COLO829 (cell line): ENCODE measurements at regions not wholly inside any gene's neighbourhood (a gene's known extent, or its start where the extent isn't known, plus 50 kb on each side); places are given as distances from the start of the nearest gene placed in this dataset.

ENCODE experiments used
- DNase-seq: peaks from one replicate; pipeline ENCODE4 v3.0.0; 2012; ENCODE audit warnings: low spot score

GRCh38 chr3:177431525-177432176 lies 234.4 kb upstream of the TBL1XR1 start:
- DNase-seq: no peak

GRCh38 chr3:177435301-177435700 lies 238.0 kb upstream of the TBL1XR1 start:
- DNase-seq: no peak

- no peak for DNase-seq
These were observed 240.4 kb upstream of the TBL1XR1 start for GRCh38 chr3:177437513-177438337.

- DNase-seq: no peak
These were observed 241.4 kb upstream of the TBL1XR1 start for GRCh38 chr3:177438596-177439220.

GRCh38 chr3:177439694-177440269 lies 242.5 kb upstream of the TBL1XR1 start:
- no peak for DNase-seq

- DNase-seq: no peak
These were observed 243.3 kb upstream of the TBL1XR1 start for GRCh38 chr3:177440456-177441104.

GRCh38 chr3:177441276-177441812 lies 244.1 kb upstream of the TBL1XR1 start:
- no peak for DNase-seq

GRCh38 chr3:177441813-177442646 lies 244.7 kb upstream of the TBL1XR1 start:
- no peak for DNase-seq

GRCh38 chr3:177443469-177443868 lies 246.2 kb upstream of the TBL1XR1 start:
- DNase-seq: no peak

GRCh38 chr3:177444696-177445095 lies 247.4 kb upstream of the TBL1XR1 start:
- no peak for DNase-seq

- DNase-seq: no peak
These were observed 248.3 kb upstream of the TBL1XR1 start for GRCh38 chr3:177445549-177445948.

- no peak for DNase-seq
These were observed 248.9 kb upstream of the TBL1XR1 start for GRCh38 chr3:177446165-177446601.

- DNase-seq: no peak
These were observed 250.7 kb upstream of the TBL1XR1 start for GRCh38 chr3:177447938-177448337.

GRCh38 chr3:177448987-177449359 lies 251.7 kb upstream of the TBL1XR1 start:
- DNase-seq: no peak

- DNase-seq: no peak
These were observed 252.2 kb upstream of the TBL1XR1 start for GRCh38 chr3:177449360-177450006.

GRCh38 chr3:177451301-177451750 lies 254.0 kb upstream of the TBL1XR1 start:
- no peak for DNase-seq

- peak; percentile 61 for DNase-seq
These were observed 254.9 kb upstream of the TBL1XR1 start for GRCh38 chr3:177451864-177452830.

GRCh38 chr3:177452831-177453450 lies 255.7 kb upstream of the TBL1XR1 start:
- DNase-seq: no peak

- no peak for DNase-seq
These were observed 256.2 kb upstream of the TBL1XR1 start for GRCh38 chr3:177453451-177453844.
